22Rv1 (cell line): ENCODE measurements at regions not wholly inside any gene's neighbourhood (a gene's known extent, or its start where the extent isn't known, plus 50 kb on each side); places are given as distances from the start of the nearest gene placed in this dataset.

Experiments
- ZFX ChIP-seq: fragments of 450-650 bp; IDR thresholded peaks from 2 replicates; pipeline ENCODE4 v1.6.1; 2017; ENCODE audit warnings: antibody characterized with exemption, borderline replicate concordance
- TF ChIP-seq, protein P1 (sequence below): fragments of 450-650 bp; IDR thresholded peaks from 2 replicates; pipeline ENCODE4 v1.5.1; 2017; ENCODE audit warnings: mild to moderate bottlenecking

DNA sequence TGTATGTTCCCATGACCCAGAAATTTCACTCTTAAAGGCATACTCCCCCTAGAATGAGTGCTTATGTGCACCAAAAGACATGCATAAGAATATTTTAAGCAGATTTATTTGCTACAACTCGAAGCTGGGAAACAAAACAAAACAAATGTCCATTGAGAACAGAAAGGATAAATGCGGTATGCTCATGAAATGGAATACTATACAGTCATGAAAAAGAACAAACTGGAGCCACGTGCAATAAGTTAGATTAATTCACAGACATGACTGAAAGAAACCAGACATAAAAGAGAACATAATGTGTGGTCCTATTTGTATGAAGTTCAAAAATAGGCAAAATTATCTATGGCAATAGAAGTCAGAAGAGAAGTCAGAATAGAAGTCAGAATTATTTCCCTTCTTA is 69.9 kb downstream of the TBX3 start:
- TF ChIP-seq, protein P1, sequence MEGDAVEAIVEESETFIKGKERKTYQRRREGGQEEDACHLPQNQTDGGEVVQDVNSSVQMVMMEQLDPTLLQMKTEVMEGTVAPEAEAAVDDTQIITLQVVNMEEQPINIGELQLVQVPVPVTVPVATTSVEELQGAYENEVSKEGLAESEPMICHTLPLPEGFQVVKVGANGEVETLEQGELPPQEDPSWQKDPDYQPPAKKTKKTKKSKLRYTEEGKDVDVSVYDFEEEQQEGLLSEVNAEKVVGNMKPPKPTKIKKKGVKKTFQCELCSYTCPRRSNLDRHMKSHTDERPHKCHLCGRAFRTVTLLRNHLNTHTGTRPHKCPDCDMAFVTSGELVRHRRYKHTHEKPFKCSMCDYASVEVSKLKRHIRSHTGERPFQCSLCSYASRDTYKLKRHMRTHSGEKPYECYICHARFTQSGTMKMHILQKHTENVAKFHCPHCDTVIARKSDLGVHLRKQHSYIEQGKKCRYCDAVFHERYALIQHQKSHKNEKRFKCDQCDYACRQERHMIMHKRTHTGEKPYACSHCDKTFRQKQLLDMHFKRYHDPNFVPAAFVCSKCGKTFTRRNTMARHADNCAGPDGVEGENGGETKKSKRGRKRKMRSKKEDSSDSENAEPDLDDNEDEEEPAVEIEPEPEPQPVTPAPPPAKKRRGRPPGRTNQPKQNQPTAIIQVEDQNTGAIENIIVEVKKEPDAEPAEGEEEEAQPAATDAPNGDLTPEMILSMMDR = no peak
- TF ChIP-seq ZFX = no peak
